LNCaP clone FGC (cell line): ENCODE measurements at regions not wholly inside any gene's neighbourhood (a gene's known extent, or its start where the extent isn't known, plus 50 kb on each side); places are given as distances from the start of the nearest gene placed in this dataset.

ENCODE experiments used
- DNase-seq: peaks from one replicate; pipeline ENCODE4 v3.0.0-alpha.2; 2011; ENCODE audit warnings: low read depth
- H3K4me3 ChIP-seq: 2 replicates; pipeline ENCODE4 v1.5.1; 2011; ENCODE audit warnings: mild to moderate bottlenecking, low read depth, low read length, control low read depth
- TF ChIP-seq, protein P1 (sequence below): IDR thresholded peaks from 2 replicates; pipeline ENCODE4 v1.5.1; 2012; ENCODE audit warnings: mild to moderate bottlenecking; ENCODE audit not compliant: control insufficient read depth, insufficient read depth; ENCODE audit errors: extremely low read depth

DNA sequence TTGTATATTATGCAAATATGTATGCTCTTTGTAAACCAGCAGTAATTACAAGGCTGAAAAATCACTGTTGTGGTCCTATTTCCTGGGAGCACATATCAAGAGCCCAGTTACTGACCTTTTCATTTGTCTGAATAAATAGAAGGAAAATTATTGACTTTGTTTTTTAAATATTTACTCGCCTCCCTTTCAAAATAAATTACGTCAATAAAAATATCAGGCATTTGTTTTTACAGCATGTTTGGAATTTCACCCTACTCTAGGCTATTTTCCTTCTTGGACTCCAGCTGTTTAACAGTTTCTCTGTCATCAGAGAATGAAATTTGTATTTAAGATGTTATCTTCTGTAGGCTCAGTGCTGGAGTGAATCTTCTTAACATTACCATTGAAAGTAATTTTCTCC is 59.9 kb upstream of the LRATD1 start:
- peak overlapping the region; percentile 27; the same call in 1 of the 2 replicates for H3K4me3 ChIP-seq
- DNase-seq = peak; percentile 89
- TF ChIP-seq, protein P1, sequence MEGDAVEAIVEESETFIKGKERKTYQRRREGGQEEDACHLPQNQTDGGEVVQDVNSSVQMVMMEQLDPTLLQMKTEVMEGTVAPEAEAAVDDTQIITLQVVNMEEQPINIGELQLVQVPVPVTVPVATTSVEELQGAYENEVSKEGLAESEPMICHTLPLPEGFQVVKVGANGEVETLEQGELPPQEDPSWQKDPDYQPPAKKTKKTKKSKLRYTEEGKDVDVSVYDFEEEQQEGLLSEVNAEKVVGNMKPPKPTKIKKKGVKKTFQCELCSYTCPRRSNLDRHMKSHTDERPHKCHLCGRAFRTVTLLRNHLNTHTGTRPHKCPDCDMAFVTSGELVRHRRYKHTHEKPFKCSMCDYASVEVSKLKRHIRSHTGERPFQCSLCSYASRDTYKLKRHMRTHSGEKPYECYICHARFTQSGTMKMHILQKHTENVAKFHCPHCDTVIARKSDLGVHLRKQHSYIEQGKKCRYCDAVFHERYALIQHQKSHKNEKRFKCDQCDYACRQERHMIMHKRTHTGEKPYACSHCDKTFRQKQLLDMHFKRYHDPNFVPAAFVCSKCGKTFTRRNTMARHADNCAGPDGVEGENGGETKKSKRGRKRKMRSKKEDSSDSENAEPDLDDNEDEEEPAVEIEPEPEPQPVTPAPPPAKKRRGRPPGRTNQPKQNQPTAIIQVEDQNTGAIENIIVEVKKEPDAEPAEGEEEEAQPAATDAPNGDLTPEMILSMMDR = no peak

DNA sequence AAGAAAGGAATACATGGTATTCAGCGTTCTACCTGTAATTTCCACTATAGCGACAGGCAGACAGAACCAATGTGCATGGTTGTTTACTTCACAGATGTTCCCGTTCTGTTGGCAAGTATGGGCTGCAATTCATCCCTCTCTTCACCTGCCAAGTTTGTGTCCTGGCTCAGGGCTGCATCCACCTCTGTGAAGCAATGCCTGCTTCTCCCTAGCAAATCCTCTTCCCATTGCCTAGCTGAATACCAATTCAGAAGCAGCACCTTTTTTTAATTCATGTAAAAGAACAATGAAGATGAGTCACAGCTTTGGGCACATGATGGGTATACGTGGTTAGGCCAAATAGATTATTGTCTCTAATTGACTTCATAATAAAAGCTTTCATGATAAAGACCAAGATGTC is 54.7 kb upstream of the LRATD1 start:
- TF ChIP-seq, protein P1 = no peak
- peak; percentile 46 for DNase-seq

More for the DNA sequence above, 54.7 kb upstream of the LRATD1 start:
- no peak overlapping the region for H3K4me3 ChIP-seq
